OCI-LY1 (cell line): ENCODE measurements at regions not wholly inside any gene's neighbourhood (a gene's known extent, or its start where the extent isn't known, plus 50 kb on each side); places are given as distances from the start of the nearest gene placed in this dataset.

Experiments
- EZH2 ChIP-seq: fragments of 200-600 bp; sonication (generic), shearing (Covaris generic); IDR thresholded peaks from 2 replicates; pipeline ENCODE4 v1.8.0; 2017; ENCODE audit warnings: borderline replicate concordance, mixed run types, mild to moderate bottlenecking, antibody characterized with exemption, low read length, moderate library complexity, mixed read lengths
- TF ChIP-seq, protein P1 (sequence below): fragments of 200-600 bp; sonication (generic), shearing (Covaris generic); IDR thresholded peaks from 2 replicates; pipeline ENCODE4 v1.5.1; 2017; ENCODE audit warnings: mild to moderate bottlenecking, antibody characterized with exemption, low read length, moderate library complexity, mixed read lengths

DNA sequence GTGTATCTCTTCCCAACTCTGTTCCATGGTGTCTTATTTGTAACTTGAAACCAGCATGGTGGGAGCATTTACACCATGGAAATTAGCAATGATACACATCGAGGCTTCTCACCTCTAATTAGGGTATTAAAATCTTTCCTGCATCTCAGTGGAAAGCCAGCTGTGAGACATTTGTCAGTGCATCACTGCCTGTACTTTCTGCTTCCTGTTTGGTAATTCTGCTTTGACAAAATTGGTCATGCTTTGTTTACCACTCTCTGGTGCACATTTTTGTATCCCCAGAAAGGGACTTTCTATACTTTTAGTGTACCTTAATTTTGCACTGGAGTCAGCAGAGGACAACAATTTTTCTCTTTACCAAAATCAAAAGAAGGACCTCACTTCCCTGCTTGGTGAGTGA, 402.1 kb downstream of the PDCD6IP start:
- TF ChIP-seq, protein P1, sequence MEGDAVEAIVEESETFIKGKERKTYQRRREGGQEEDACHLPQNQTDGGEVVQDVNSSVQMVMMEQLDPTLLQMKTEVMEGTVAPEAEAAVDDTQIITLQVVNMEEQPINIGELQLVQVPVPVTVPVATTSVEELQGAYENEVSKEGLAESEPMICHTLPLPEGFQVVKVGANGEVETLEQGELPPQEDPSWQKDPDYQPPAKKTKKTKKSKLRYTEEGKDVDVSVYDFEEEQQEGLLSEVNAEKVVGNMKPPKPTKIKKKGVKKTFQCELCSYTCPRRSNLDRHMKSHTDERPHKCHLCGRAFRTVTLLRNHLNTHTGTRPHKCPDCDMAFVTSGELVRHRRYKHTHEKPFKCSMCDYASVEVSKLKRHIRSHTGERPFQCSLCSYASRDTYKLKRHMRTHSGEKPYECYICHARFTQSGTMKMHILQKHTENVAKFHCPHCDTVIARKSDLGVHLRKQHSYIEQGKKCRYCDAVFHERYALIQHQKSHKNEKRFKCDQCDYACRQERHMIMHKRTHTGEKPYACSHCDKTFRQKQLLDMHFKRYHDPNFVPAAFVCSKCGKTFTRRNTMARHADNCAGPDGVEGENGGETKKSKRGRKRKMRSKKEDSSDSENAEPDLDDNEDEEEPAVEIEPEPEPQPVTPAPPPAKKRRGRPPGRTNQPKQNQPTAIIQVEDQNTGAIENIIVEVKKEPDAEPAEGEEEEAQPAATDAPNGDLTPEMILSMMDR, result no peak
- no peak for TF ChIP-seq EZH2
